ENCODE measurements at regions not wholly inside any gene's neighbourhood (a gene's known extent, or its start where the extent isn't known, plus 50 kb on each side); places are given as distances from the start of the nearest gene placed in this dataset.
A peak's percentile ranks its signal among the peaks of the same experiment; 100 is the strongest.

DNA sequence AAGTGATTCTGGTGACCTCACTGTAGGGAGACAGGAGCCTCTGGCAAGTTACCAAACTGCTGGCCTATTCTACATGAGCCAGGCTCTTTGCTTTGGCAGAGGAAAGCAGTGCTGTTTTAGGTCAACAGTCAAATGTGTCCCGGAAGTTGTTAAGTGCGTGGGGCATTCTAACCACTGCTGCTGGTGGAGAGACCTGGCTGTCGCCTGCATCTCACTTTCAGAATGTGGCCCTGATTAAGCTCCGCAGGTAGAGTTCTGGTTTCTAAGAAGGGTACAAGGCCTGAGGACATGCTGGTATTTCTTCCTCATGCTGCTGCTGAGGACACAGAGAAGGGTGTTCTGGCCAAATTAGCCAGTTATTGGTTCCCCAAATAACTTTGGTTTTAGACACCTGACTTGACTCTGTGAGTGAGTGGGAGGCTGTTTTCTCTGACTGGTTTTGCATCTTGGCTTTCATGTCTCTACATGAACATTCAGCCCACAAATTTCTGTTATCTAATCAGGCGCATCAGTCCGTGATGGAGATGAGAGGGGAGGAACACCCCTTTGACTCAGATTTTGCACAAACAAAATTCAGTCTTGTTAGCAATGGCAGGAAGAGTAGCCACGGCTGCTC is 120.8 kb downstream of the LMO4 start:
- FAIRE-seq (peak; percentile 76), DNase-seq (ENCODE audit: low read depth, low spot score) (peak; percentile 98), ATAC-seq (peak; percentile 91)
- ChIA-PET SMC1A (ENCODE audit: uncharacterized antibody, unreplicated experiment) (interaction anchor here (1.2 to 2.7 kb wide), 5 partner anchors 10 to 122 kb away, joined by 3 to 17 read pairs (median 6); no protein-coding TSS in a partner anchor), CTCF (interaction anchor here (0.8 to 3.7 kb wide), 4 partner anchors 11 to 123 kb away, joined by 4 to 19 read pairs (median 8); no protein-coding TSS in a partner anchor), RAD21 (ENCODE audit: unreplicated experiment) (interaction anchor here (1.5 to 4.1 kb wide), 3 partner anchors 14 to 123 kb away, joined by 4 to 55 read pairs (median 6); no protein-coding TSS in a partner anchor), POLR2A (interaction anchor here (0.6 to 1.7 kb wide), 3 partner anchors 119 to 793 kb away, joined by 3 to 4 read pairs (median 3); partner anchors contain the start of gene LMO4)
- H3K27ac ChIP-seq (ENCODE audit: control insufficient read depth, insufficient read depth): peak overlapping the region; percentile 48
- intact Hi-C loops (cut with micrococcal nuclease; ENCODE audit: unreplicated experiment): loop anchor here (1.0 to 10.0 kb wide), 5 partner anchors 15 to 317 kb away; partner anchors contain the start of gene LMO4
- no peaks in the 10 kb centered on the region for H4K20me1 ChIP-seq (ENCODE audit: control insufficient read depth, insufficient read depth)
- 0 out of 2 replicates have a peak overlapping the region, but pooled peaks have one; percentile 4 for H3K4me3 ChIP-seq
- no peaks in the 10 kb centered on the region for H3K27me3 ChIP-seq (replicated peaks in 1 of 2; ENCODE audit: control insufficient read depth in 2 of 2, insufficient read depth in 2 of 2, low read length in 1 of 2)
- in situ Hi-C loops (cut with MboI): no loop called here
- WGBS (ENCODE audit: insufficient coverage, insufficient replicate concordance, low lambda C conversion rate, missing lambda C conversion rate): 2% methylated on average over 7 of the region's 7 CpGs
- H3K4me1 ChIP-seq (ENCODE audit: control insufficient read depth, insufficient read depth, low read length): peaks cover 19% of the 10 kb centered on the region
- H2AFZ ChIP-seq (ENCODE audit: control insufficient read depth, low read depth, low read length): peak overlapping the region; percentile 49
- H3K36me3 ChIP-seq (ENCODE audit: control insufficient read depth in 2 of 2, insufficient read depth in 2 of 2, low read length in 1 of 2): no peaks in the 10 kb centered on the region
- BruUV-seq (replicated peaks): no TSS peak
- peaks cover 5% of the 10 kb centered on the region; the same call in 2 of the 3 replicates for H3K9me3 ChIP-seq (replicated peaks; ENCODE audit: control insufficient read depth, insufficient read depth, low read length)
- peak overlapping the region; percentile 69 for H3K4me2 ChIP-seq (ENCODE audit: control insufficient read depth, insufficient read depth)
- no peak overlapping the region for H3K9ac ChIP-seq (ENCODE audit: control insufficient read depth, insufficient read depth, low read length)
- no peaks in the 10 kb centered on the region for H3K79me2 ChIP-seq (ENCODE audit: control insufficient read depth, insufficient read depth, low read length)
- peak; percentile 90 for TF ChIP-seq MTA3 (IDR thresholded peaks at IDR 0.05; ENCODE audit: borderline replicate concordance, low read length)
- TF ChIP-seq HDAC6 (IDR thresholded peaks at IDR 0.05; ENCODE audit: unreplicated experiment): no peak
- TF ChIP-seq EGR1 (IDR thresholded peaks at IDR 0.05; ENCODE audit: borderline replicate concordance in 1 of 2, low read depth in 2 of 2, low read length in 2 of 2): peak in 1 of 2 experiments; percentile 75; a peak in 2 of 3 replicates
- no peak; the same call in 1 of the 2 replicates for TF ChIP-seq RCOR1 (conservative IDR thresholded peaks at IDR 0.05; ENCODE audit: low read depth, low read length)
- peak; percentile 65 for TF ChIP-seq POLR2A (IDR thresholded peaks at IDR 0.05; ENCODE audit: low read depth, low read length)
- TF ChIP-seq ZNF207 (IDR thresholded peaks at IDR 0.05; ENCODE audit: borderline replicate concordance): no peak
- TF ChIP-seq ZNF217 (IDR thresholded peaks at IDR 0.05): peak; percentile 69; the same call in 1 of the 2 replicates
- TF ChIP-seq, protein P1, sequence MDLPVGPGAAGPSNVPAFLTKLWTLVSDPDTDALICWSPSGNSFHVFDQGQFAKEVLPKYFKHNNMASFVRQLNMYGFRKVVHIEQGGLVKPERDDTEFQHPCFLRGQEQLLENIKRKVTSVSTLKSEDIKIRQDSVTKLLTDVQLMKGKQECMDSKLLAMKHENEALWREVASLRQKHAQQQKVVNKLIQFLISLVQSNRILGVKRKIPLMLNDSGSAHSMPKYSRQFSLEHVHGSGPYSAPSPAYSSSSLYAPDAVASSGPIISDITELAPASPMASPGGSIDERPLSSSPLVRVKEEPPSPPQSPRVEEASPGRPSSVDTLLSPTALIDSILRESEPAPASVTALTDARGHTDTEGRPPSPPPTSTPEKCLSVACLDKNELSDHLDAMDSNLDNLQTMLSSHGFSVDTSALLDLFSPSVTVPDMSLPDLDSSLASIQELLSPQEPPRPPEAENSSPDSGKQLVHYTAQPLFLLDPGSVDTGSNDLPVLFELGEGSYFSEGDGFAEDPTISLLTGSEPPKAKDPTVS (IDR thresholded peaks at IDR 0.05; ENCODE audit: low read depth, low read length): no peak
- no peak for TF ChIP-seq RBBP5 (conservative IDR thresholded peaks at IDR 0.05)
- TF ChIP-seq, protein P2, sequence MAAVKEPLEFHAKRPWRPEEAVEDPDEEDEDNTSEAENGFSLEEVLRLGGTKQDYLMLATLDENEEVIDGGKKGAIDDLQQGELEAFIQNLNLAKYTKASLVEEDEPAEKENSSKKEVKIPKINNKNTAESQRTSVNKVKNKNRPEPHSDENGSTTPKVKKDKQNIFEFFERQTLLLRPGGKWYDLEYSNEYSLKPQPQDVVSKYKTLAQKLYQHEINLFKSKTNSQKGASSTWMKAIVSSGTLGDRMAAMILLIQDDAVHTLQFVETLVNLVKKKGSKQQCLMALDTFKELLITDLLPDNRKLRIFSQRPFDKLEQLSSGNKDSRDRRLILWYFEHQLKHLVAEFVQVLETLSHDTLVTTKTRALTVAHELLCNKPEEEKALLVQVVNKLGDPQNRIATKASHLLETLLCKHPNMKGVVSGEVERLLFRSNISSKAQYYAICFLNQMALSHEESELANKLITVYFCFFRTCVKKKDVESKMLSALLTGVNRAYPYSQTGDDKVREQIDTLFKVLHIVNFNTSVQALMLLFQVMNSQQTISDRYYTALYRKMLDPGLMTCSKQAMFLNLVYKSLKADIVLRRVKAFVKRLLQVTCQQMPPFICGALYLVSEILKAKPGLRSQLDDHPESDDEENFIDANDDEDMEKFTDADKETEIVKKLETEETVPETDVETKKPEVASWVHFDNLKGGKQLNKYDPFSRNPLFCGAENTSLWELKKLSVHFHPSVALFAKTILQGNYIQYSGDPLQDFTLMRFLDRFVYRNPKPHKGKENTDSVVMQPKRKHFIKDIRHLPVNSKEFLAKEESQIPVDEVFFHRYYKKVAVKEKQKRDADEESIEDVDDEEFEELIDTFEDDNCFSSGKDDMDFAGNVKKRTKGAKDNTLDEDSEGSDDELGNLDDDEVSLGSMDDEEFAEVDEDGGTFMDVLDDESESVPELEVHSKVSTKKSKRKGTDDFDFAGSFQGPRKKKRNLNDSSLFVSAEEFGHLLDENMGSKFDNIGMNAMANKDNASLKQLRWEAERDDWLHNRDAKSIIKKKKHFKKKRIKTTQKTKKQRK (IDR thresholded peaks at IDR 0.05; ENCODE audit: low read depth, low read length): no peak
- TF ChIP-seq, protein P3, sequence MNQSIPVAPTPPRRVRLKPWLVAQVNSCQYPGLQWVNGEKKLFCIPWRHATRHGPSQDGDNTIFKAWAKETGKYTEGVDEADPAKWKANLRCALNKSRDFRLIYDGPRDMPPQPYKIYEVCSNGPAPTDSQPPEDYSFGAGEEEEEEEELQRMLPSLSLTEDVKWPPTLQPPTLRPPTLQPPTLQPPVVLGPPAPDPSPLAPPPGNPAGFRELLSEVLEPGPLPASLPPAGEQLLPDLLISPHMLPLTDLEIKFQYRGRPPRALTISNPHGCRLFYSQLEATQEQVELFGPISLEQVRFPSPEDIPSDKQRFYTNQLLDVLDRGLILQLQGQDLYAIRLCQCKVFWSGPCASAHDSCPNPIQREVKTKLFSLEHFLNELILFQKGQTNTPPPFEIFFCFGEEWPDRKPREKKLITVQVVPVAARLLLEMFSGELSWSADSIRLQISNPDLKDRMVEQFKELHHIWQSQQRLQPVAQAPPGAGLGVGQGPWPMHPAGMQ (IDR thresholded peaks at IDR 0.05; ENCODE audit: borderline replicate concordance): no peak
- TF ChIP-seq, protein P4, sequence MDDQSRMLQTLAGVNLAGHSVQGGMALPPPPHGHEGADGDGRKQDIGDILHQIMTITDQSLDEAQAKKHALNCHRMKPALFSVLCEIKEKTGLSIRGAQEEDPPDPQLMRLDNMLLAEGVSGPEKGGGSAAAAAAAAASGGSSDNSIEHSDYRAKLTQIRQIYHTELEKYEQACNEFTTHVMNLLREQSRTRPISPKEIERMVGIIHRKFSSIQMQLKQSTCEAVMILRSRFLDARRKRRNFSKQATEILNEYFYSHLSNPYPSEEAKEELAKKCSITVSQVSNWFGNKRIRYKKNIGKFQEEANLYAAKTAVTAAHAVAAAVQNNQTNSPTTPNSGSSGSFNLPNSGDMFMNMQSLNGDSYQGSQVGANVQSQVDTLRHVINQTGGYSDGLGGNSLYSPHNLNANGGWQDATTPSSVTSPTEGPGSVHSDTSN (IDR thresholded peaks at IDR 0.05; ENCODE audit: insufficient replicate concordance, low read depth, low read length): peak; percentile 27
- TF ChIP-seq TAF1 (IDR thresholded peaks at IDR 0.05; ENCODE audit: borderline replicate concordance, low read depth, low read length): peak; percentile 47; the same call in 1 of the 2 replicates
- TF ChIP-seq, protein P5, sequence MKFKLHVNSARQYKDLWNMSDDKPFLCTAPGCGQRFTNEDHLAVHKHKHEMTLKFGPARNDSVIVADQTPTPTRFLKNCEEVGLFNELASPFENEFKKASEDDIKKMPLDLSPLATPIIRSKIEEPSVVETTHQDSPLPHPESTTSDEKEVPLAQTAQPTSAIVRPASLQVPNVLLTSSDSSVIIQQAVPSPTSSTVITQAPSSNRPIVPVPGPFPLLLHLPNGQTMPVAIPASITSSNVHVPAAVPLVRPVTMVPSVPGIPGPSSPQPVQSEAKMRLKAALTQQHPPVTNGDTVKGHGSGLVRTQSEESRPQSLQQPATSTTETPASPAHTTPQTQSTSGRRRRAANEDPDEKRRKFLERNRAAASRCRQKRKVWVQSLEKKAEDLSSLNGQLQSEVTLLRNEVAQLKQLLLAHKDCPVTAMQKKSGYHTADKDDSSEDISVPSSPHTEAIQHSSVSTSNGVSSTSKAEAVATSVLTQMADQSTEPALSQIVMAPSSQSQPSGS (IDR thresholded peaks at IDR 0.05; ENCODE audit: low read length): peak; percentile 84
- TF ChIP-seq HDAC2 (IDR thresholded peaks at IDR 0.05): no peak

All from GM12878 (cell line).